ENCODE measurements at regions not wholly inside any gene's neighbourhood (a gene's known extent, or its start where the extent isn't known, plus 50 kb on each side); places are given as distances from the start of the nearest gene placed in this dataset.

- TF ChIP-seq EZH2 (IDR thresholded peaks at IDR 0.05; ENCODE audit: insufficient read depth, poor library complexity, severe bottlenecking) (no peak), EZH2phosphoT487 (IDR thresholded peaks at IDR 0.05; ENCODE audit: insufficient read depth, low read depth) (no peak)
Measured at GRCh38 chr5:171629628-171630349, 155.8 kb upstream of the SMIM23 start.

Measured in GM23248 (cell line).